GM18499 (cell line): ENCODE measurements at regions not wholly inside any gene's neighbourhood (a gene's known extent, or its start where the extent isn't known, plus 50 kb on each side); places are given as distances from the start of the nearest gene placed in this dataset.
"Not testable (repeated sequence)": the region's sequence is repeated elsewhere in the genome, so short reads cannot be mapped to it uniquely, and the experiment has no call there.

Experiments used
- ATAC-seq: cut with Tn5 transposase; IDR thresholded peaks from one replicate; pipeline ENCODE4 v1.9.1; 2021; ENCODE audit warnings: moderate number of reproducible peaks; ENCODE audit not compliant: insufficient read depth, unreplicated experiment

GRCh38 chr10:118805146-118805545, 50.4 kb upstream of the CACUL1 start:
- no peak for ATAC-seq

GRCh38 chr10:118807512-118808305, 52.9 kb upstream of the CACUL1 start:
- no peak for ATAC-seq

- no peak for ATAC-seq
Measured at GRCh38 chr10:118808601-118809356, 54.0 kb upstream of the CACUL1 start.

GRCh38 chr10:118809357-118810220, 54.8 kb upstream of the CACUL1 start:
- ATAC-seq: no peak

GRCh38 chr10:118810796-118811505, 56.2 kb upstream of the CACUL1 start:
- ATAC-seq: no peak

GRCh38 chr10:118811675-118812392, 57.1 kb upstream of the CACUL1 start:
- no peak for ATAC-seq

- ATAC-seq: no peak
Measured at GRCh38 chr10:118812393-118812740, 57.6 kb upstream of the CACUL1 start.

GRCh38 chr10:118813001-118813400, 58.2 kb upstream of the CACUL1 start:
- not testable (repeated sequence) for ATAC-seq

- ATAC-seq: no peak
Measured at GRCh38 chr10:118816471-118817168, 61.9 kb upstream of the CACUL1 start.

GRCh38 chr10:118817328-118818068, 62.7 kb upstream of the CACUL1 start:
- no peak for ATAC-seq

- no peak for ATAC-seq
Measured at GRCh38 chr10:118818621-118819221, 64.0 kb upstream of the CACUL1 start.

- ATAC-seq: no peak
Measured at GRCh38 chr10:118820326-118821116, 65.8 kb upstream of the CACUL1 start.

GRCh38 chr10:118823256-118823907, 68.6 kb upstream of the CACUL1 start:
- no peak for ATAC-seq

GRCh38 chr10:118827053-118827452, 72.3 kb upstream of the CACUL1 start:
- no peak for ATAC-seq

GRCh38 chr10:118827466-118828155, 72.8 kb upstream of the CACUL1 start:
- no peak for ATAC-seq

GRCh38 chr10:118832241-118832651, 77.5 kb upstream of the CACUL1 start:
- no peak for ATAC-seq
